GM19239 (cell line): ENCODE measurements at regions not wholly inside any gene's neighbourhood (a gene's known extent, or its start where the extent isn't known, plus 50 kb on each side); places are given as distances from the start of the nearest gene placed in this dataset.

Source experiments
- DNase-seq: peaks from one replicate; pipeline ENCODE4 v3.0.0; 2011; ENCODE audit warnings: low spot score; ENCODE audit not compliant: insufficient read length
- FAIRE-seq: peaks from 2 replicates; lab custom pipeline; 2011; peaks lifted over from hg19 to GRCh38; lab: Jason Lieb, UNC

DNA sequence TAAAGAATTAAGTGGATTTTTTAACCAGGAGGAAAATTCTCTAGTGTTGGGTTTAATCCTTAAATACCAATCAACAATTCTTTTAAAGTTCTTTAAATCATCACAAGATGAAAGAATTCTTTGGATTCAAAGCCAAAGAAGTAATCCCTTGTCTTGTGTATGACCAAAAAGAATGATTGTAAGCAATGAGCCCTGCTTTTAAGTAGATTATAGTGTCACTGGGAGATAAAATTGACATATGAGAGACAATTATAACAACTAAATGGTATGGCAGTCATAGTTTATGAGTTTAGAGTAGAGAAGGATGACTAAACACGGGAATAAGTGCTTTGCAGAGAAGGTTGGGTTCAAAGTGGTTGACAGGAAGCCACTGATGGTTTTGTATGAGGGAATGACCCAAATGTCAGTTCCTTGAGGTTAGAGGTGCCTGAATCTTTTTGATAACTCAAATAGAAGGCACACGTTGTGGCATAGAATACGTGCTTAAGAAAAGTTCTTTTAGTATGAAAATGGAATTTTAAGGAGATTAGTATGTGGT is 199.6 kb upstream of the TCF4 start:
- DNase-seq (no peak), FAIRE-seq (no peak)

DNA sequence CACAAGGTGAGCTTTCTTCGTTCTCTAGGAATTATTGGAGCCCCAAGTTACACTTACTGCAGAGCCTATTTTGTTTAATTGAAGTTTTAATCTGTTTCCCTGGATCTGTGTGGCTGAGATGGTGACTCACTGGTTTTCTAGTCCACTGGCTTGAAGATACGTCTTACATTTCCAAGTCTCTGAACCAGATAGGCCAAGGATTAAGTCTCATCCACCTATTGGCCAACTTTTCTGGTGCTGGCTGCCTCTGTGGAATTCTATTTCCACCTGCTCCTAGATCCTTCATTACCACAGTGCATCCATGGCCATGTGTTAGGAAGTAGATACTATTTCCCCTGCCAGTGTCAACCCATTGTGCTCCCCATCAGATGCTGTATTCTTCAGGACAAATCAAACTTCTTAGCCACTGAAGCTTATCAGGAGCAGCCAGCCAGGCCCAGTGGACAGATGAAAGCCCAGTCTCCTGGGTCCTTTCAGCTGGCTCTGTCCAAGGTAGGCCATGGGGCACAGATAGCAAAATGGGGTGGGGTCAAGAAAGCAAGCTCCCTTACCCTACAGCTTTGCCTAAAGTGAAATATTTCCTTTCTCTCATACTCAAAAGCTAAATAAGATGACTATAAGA is 198.8 kb upstream of the TCF4 start:
- no peak for FAIRE-seq
- DNase-seq, result no peak

DNA sequence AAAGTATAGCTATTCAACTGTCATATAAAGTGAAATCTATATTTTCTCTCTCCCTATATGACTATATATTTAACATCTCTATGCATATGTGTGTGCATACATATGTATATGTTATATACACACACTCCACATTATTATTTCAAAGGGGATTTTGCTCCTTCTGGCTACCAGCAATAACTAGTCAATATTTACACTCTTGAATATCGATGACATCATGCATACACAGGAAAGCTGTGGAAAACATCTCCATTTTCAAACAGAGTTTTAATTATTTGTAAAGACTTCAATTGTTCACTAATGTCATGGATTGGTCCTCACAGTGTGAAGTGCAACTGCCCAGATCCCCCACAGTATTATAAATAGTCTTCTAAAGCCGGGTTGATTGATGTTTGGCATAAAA is 195.9 kb upstream of the TCF4 start:
- DNase-seq (no peak), FAIRE-seq (no peak)

DNA sequence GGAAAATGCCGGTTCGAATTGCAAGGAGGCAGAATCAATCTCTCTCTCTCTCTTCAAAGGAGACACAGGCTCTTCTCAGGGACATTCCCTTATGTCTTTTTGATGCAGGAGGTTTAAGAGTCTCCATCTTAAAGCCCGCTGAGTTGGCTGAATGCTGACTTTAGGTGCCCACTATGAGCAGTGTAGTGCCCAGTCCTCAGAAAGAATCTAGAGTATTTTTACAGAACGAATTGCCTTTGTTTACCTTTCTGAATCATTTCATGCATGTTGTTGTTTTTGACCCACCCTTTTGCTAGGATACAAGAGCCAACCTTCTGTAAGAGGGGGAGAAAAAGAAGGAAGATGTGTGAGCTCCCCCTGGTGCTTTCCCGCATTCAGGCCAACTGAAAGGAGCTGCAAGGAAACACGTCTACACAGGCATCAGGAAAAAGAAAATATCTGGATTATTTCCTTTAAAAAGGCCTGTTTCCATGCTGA is 193.5 kb upstream of the TCF4 start:
- no peak for DNase-seq
- no peak for FAIRE-seq

DNA sequence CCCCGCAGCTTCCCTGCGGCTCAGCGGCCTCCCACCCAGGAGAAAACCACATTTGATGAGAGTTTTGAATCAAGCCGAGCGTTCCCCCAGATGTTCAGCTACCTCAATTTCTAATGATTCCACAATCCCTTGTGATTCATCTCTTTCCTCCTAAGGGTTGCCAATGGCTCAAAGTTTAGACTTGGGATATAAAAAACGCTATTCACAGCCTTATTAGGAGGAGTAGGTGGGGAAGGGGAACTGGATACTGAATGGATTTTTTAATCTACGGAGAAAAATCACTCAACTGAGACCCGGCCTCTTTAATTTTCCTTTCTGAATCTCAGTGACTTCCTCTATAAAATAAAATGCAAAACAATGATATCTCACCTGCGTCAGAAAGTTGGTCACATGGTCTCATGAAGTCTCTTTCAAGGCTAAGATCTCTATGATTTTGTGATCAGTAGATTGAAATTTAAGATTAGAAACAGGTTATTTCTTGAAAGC is 192.6 kb upstream of the TCF4 start:
- DNase-seq (no peak), FAIRE-seq (no peak)

DNA sequence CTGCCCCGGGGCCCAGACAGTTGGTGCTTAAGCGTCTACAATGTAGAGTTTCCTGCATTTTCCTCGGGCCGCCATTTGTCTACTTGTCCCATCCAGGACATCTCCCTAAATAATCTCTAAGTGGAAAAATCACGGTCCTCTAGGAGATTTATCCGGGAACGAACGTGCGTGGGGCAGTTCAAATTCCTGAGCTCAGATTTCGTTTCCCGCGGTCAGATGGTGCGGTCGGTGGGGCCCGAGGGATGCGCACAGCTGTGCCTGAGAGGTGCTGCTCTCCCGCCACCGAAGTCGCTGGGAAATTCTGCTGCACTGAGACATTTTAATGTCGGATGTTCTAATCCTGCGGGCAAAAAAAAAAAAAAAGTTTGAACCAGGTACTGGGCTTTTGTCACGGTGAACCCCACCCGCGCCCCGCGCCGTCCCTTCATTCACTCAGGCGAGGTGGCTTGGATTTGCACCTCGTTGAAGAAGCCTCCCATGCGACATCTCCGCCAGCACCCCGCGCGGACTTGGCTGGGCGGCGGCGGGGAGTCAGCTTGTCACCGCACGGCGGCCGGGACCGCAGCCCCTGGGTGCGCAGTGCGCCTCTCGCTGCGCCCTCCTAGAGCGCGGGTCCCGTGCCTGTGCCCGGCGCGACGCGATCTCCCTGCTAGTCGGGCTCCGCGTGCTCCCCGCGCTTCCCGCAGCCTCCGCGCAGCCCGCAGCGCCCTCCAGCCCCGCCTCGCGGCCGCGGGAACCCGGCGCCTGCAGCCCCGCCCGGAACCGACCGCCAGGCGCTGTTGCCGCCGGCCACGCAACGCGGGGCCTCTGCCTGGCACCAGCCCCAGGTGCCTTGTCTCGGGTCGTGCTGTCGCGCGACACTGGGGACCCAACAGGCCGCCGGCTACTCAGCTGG is 191.9 kb upstream of the TCF4 start:
- no peak for DNase-seq
- FAIRE-seq, result no peak

DNA sequence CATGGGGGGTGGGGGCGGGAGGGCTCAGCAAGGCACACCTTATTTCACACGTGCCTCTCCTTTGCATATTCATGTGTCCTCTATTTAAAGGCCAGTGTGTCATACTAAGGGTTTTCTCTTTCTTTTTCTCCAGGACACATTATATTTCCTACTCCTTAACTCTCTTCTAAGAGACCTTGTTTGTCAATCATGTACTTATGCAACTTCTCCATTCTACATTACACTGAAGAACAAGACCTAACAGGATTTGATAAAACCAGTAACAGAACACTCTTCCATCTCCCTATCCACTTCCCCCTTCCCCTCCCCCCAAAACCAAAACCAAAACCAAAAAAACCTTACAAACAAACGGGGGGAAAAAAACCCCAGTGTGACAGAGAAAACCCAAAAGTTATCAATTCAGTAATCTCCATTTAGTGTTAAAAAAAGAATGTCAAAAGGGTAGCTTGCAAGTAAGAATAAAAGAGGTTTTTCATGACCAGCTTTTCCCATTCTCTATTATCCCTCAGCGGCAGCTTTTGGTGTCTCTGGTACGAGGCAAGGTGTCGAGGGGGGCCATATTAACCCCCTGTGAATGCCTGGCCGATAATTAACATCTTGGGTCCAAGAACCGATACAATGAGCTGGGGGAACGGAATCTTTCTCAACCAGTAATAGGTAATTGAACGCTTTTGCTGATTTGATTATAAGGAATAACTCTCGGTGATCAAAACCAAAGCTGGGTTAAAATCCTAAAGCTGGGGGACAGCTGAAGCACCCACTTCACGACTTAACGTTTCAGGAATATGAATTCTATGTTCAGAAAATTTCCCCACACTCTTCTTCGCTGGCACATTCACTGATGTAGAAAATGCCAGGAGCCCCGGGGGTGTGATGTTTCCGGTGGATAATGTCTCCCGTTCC is 191.0 kb upstream of the TCF4 start:
- DNase-seq (no peak), FAIRE-seq (no peak)

DNA sequence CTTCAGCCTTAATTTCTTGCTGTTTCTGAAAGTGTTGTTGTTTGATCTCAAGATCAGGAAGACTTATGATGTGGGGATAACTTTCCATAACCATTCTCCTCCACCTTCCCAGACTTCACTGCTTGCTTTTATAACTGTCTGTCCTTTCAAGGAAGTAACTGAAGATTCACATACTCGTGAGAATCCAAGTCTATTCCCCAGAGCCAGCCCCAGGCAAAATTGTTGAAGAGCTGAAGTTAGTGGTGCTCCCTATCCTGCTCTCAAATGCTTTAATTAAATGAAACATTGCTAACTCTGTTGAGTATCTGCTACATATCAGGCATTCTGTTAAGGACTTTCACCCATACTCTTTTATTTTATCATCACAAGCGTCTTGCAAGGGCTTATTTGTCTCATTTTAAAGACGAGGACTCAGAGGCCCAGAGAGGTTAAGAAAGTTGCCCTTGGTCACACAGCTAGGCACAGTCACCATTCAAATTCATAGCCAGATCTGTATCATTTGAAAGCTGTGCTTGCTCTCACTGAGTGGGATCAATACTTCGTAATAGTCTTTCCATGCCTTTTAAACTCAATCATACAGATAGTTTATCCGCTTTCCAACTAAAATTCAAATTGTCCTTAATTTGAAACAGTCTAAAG is 189.8 kb upstream of the TCF4 start:
- FAIRE-seq, result no peak
- no peak for DNase-seq

DNA sequence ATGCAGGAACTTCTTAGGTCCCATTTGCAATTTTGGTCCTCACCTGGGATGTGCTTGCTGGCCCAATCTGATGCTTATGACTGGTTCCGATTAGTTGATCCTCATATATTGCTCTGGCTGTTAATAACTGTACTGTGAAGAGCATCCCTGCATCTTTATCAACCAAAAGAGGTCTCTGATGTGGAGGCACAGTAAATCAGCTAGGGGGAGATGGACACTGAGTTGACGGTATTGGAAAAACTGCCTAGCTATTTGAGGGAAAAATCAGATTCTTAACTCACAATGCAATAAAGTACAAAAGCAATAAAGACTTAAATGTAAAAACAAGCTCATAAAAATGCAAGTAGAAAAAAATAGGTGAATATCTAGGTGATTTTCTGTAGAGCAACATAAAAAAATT is 188.0 kb upstream of the TCF4 start:
- FAIRE-seq, result no peak
- DNase-seq, result no peak

DNA sequence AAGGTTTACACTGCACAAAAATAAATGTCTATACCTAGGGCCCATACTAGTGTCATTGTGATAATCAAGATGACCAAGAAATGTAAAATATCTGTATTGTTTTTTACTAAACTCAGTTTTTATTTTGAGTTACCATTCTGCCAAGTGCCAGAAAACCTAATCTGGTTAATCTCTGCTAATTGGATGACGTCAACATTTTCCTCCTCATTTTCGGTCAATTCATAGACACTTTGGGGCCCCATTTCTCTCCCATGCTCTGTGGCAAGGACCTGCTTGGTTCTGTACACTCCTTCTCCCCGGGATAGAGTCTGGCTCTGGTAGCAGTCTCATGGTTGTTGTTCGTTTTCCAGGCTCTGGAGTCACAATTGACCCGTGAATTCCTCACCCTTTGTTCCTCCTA is 186.5 kb upstream of the TCF4 start:
- DNase-seq, result no peak
- no peak for FAIRE-seq

DNA sequence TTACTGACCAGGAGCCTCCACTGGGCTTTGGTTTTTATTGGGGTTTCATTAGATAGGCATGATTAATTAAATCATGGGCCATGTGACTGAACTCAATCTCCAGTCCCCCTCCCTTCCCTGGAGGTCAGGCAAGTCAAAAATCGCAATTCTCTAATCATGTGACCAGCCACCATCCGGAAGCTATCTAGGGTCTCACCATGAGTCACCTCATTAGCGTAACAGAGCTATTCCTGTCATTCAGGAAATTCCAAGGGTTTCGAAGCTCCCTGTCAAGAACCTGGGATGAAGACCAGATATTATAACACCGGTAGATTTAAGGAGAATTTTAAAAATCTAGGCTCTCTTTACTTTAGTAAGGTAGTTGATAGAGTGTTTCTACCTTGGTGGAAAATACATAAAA is 180.3 kb upstream of the TCF4 start:
- FAIRE-seq (no peak), DNase-seq (no peak)

DNA sequence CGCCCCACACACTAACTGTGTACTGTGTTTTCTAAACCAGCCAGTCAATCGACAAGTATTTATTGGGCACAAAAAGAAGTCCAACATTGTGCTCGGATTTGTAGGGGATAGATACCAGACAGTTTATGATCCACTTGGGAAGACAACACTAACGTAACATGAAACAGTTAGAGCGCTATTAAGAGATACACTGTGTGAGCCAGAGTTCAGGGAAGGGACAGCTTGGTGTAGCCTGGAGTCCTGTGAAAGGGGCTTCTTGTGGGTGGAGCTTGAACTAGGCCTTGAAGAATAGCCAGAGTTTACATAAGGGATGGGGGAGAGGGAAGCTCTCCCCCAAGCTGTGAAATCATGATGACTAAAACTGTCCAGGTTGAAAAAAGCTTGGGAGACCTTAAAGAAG is 176.4 kb upstream of the TCF4 start:
- no peak for FAIRE-seq

DNA sequence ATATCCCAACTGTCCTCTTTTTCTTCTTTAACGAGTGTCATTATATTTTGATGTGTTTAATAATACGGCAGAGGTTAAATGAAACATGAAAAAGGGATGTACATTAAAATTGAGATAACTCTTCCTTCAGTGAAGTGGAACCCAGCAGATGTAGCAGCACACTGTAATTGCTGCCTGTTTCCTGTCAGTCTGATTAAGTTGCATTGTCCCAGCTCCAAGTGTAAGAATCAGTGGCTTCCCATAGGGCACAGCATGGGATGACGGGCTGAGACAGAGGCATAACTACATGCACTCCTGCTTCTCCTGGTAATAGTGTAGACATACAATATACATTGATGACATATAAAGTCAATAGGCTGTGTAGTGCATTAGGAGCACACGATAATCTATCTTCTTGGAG is 175.8 kb upstream of the TCF4 start:
- no peak for FAIRE-seq
- no peak for DNase-seq

More for the DNA sequence above, 176.4 kb upstream of the TCF4 start:
- no peak for DNase-seq

DNA sequence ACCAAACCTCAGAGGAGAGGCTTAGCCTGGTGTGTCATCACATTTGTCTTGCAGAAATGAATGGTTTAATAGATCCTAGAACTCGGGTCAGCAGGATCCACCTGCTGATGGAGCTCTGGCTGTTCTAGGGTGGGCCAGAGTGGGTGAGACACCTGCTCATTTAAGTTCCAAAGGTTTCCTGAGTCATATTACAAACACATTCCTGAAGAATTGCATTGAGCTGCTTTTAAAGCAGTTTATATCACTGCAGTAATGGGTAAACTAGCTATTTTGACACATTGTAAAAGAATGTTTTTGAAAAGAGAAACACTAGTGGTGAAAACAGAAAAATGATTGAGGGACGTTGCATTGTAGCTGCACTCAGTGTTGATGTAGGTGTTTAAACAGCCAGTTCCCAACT is 175.3 kb upstream of the TCF4 start:
- DNase-seq, result no peak
- FAIRE-seq, result no peak

DNA sequence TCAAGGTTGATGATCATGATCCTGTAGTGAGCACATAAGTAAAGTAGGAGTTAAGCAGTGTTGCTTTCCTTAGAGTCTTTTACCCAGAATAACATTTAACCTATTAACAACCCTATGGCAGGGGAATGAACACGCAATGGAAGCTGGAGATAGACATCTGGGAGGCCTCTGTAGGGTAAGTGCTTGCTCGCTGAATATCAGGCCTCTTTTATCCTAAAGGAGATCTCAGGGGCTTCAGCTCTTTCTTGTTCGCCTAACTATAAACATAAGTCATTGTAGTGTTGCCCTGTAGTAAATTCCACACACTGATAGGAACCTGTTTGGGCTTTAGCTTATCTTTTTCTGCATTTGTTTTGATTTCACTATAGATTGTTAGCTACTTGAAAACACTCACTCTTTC is 174.4 kb upstream of the TCF4 start:
- DNase-seq (no peak), FAIRE-seq (no peak)

DNA sequence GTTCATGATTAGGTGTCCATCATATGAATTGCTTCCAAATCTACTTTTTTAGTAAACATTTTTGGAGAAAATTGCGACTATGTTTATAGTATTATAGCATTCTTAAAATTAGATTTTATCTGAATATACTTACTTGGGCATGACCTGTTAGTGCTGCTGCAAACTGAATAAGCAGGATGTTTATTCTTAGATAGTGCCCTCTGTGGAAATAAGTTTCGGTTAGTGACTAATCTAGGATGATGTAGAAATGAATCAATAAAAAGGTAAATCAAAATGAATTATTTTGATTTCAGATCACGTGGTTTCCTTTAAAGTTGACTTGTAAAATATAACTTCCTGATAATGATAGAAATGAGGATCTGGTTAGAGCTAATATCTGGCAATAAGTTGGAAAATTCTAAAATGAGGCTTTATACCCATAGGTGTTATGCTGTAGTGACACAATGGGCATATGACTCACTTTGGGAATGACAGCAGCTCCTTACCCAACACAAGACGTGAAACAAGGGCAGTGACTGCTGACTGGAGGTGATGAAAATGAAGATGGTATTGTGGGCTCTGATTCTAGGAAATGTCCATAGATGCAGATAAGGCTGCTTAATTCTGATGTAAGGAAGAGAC is 165.8 kb upstream of the TCF4 start:
- FAIRE-seq, result no peak

DNA sequence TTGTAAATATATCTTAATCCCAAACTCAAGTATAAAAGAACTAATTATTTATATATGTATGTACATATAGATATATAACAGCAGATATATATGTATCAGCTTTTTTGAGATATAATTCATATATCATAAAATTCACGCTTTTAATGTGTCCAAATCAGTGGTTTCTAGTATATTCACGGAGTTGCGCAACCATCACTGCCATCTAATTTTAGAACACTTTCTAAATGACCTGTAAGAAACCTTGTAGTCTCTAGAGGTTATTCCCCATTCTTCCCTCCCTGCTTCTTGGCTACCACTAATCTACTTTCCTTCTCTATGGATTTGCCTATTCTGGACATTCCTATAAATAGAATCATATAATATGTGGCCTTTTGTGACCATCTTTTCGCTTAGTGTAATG is 163.5 kb upstream of the TCF4 start:
- FAIRE-seq (no peak), DNase-seq (no peak)

More for the DNA sequence above, 165.8 kb upstream of the TCF4 start:
- no peak for DNase-seq

DNA sequence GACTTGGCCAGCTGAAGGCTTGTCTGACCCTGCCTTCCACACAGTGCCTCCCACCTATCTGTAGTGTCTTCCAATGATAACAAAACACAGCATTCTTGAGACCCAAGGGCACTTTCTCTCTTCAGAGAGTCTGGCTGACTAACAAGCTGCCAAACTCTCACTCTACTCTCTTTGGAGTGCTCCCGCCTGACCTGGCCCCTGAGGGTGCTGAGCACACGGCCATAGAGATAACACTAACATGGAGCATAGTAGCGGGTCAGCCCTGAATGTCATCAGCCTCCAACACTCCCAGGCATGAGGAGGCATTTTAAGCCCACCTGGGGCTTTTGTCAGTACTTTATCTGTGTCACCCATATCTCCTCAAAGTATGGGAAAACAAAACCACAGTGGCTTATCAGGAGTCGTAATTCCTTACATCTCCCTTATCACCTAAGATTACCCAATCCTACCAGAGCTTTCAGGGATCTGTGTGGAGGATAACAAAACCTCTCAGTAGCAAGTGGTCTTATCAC is 160.3 kb upstream of the TCF4 start:
- FAIRE-seq (no peak), DNase-seq (no peak)

DNA sequence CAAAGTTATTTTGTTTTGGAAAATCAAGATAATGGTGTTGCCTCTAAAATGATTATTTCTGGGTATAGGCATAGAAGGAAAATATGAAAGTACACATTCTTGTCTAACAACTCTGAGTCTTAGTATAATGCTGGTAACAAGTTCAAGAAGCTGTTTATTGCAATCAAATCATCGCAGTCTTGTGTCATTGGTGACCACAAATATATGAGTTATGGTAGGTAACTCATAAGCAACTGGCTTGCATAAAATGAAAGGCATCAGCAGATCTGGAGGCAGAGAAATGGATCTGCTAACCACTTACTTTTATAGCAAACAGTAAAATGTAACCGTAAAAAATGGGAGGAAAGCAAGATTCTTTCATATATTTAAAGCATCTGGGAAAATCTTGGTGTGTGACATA is 156.2 kb upstream of the TCF4 start:
- DNase-seq, result no peak
- FAIRE-seq, result no peak
